Stomach (tissue), 4 donors: ENCODE measurements at regions not wholly inside any gene's neighbourhood (a gene's known extent, or its start where the extent isn't known, plus 50 kb on each side); places are given as distances from the start of the nearest gene placed in this dataset.

Source experiments
- EP300 ChIP-seq: sonication (generic); formaldehyde crosslinking; IDR thresholded peaks from one replicate; pipeline ENCODE4 v1.6.1; 2017; ENCODE audit warnings: antibody characterized with exemption
- TF ChIP-seq, protein P1 (sequence below), 7 experiments: fragments of 450-650 bp in 4 of 7; fragments of 200-600 bp in 3 of 7; sonication (generic) in 3 of 7; IDR thresholded peaks; one replicate each; pipeline ENCODE4 v1.5.1; 2016 to 2019; ENCODE audit warnings: antibody characterized with exemption in 7 of 7, control low read depth in 2 of 7, mild to moderate bottlenecking in 1 of 7

DNA sequence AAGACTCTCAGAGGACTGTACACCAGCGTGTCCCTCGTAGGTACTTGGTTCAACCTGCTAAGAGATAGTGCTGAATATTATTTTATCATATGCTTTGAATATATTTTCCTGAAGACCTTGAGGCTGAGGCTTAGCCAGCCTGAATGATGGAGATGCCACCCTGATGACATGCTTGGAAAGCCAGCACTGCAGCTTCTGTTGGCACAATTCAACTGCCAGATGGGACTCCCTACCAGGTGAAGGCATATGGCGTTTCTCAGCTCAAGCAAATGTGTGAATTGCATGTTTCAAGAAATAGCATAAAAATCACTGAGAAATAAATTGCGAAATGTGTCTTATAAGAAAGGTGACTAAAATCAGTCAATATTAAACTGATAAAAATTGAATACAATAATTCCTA lies 228.1 kb upstream of the CST7 start:
- TF ChIP-seq EP300: no peak
- TF ChIP-seq, protein P1, sequence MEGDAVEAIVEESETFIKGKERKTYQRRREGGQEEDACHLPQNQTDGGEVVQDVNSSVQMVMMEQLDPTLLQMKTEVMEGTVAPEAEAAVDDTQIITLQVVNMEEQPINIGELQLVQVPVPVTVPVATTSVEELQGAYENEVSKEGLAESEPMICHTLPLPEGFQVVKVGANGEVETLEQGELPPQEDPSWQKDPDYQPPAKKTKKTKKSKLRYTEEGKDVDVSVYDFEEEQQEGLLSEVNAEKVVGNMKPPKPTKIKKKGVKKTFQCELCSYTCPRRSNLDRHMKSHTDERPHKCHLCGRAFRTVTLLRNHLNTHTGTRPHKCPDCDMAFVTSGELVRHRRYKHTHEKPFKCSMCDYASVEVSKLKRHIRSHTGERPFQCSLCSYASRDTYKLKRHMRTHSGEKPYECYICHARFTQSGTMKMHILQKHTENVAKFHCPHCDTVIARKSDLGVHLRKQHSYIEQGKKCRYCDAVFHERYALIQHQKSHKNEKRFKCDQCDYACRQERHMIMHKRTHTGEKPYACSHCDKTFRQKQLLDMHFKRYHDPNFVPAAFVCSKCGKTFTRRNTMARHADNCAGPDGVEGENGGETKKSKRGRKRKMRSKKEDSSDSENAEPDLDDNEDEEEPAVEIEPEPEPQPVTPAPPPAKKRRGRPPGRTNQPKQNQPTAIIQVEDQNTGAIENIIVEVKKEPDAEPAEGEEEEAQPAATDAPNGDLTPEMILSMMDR (IDR thresholded peaks at IDR 0.05): no peak
